ENCODE measurements at regions not wholly inside any gene's neighbourhood (a gene's known extent, or its start where the extent isn't known, plus 50 kb on each side); places are given as distances from the start of the nearest gene placed in this dataset.

- Histone ChIP-seq H3K27ac (ENCODE audit: poor library complexity, severe bottlenecking) (no peak overlapping the region), H3K9me3 (ENCODE audit: severe bottlenecking) (no peaks in the 10 kb centered on the region), H3K4me3 (ENCODE audit: severe bottlenecking) (no peak overlapping the region), H3K27me3 (ENCODE audit: insufficient read depth, poor library complexity, severe bottlenecking) (no peaks in the 10 kb centered on the region), H3K4me1 (ENCODE audit: insufficient read depth, poor library complexity, severe bottlenecking) (peaks cover 2% of the 10 kb centered on the region), H3K36me3 (ENCODE audit: low read depth) (no peaks in the 10 kb centered on the region)
- ATAC-seq (ENCODE audit: low read depth): peak; percentile 23; the same call in 1 of the 3 replicates
- no peak for DNase-seq (ENCODE audit: low spot score)
- no peak for TF ChIP-seq CTCF (IDR thresholded peaks at IDR 0.05; ENCODE audit: poor library complexity, severe bottlenecking)
Observed at GRCh38 chr7:96870934-96871333, 134.4 kb upstream of the DLX6 start.

- no peaks in the 10 kb centered on the region for H3K9me3 ChIP-seq (ENCODE audit: severe bottlenecking)
- H3K27me3 ChIP-seq (ENCODE audit: insufficient read depth, poor library complexity, severe bottlenecking): no peaks in the 10 kb centered on the region
- H3K27ac ChIP-seq (ENCODE audit: poor library complexity, severe bottlenecking): no peak overlapping the region
- H3K4me3 ChIP-seq (ENCODE audit: severe bottlenecking): no peak overlapping the region
- DNase-seq (ENCODE audit: low spot score) (no peak), ATAC-seq (ENCODE audit: low read depth) (peak; percentile 98)
- H3K4me1 ChIP-seq (ENCODE audit: insufficient read depth, poor library complexity, severe bottlenecking): peaks cover 9% of the 10 kb centered on the region
- no peak for TF ChIP-seq CTCF (IDR thresholded peaks at IDR 0.05; ENCODE audit: poor library complexity, severe bottlenecking)
- no peaks in the 10 kb centered on the region for H3K36me3 ChIP-seq (ENCODE audit: low read depth)
Observed at GRCh38 chr7:96887426-96887825, 117.9 kb upstream of the DLX6 start.

GRCh38 chr7:96899108-96899507 is 106.2 kb upstream of the DLX6 start:
- no peaks in the 10 kb centered on the region for H3K36me3 ChIP-seq (ENCODE audit: low read depth)
- DNase-seq (ENCODE audit: low spot score): no peak
- no peak overlapping the region for H3K27ac ChIP-seq (ENCODE audit: poor library complexity, severe bottlenecking)
- no peak for ATAC-seq (ENCODE audit: low read depth)
- H3K4me1 ChIP-seq (ENCODE audit: insufficient read depth, poor library complexity, severe bottlenecking): no peaks in the 10 kb centered on the region
- TF ChIP-seq CTCF (IDR thresholded peaks at IDR 0.05; ENCODE audit: poor library complexity, severe bottlenecking): no peak
- no peaks in the 10 kb centered on the region for H3K27me3 ChIP-seq (ENCODE audit: insufficient read depth, poor library complexity, severe bottlenecking)
- no peak overlapping the region for H3K4me3 ChIP-seq (ENCODE audit: severe bottlenecking)
- H3K9me3 ChIP-seq (ENCODE audit: severe bottlenecking): no peaks in the 10 kb centered on the region

- Histone ChIP-seq H3K9me3 (ENCODE audit: severe bottlenecking) (no peaks in the 10 kb centered on the region), H3K36me3 (ENCODE audit: low read depth) (no peaks in the 10 kb centered on the region), H3K4me3 (ENCODE audit: severe bottlenecking) (no peak overlapping the region), H3K27me3 (ENCODE audit: insufficient read depth, poor library complexity, severe bottlenecking) (no peaks in the 10 kb centered on the region), H3K27ac (ENCODE audit: poor library complexity, severe bottlenecking) (no peak overlapping the region), H3K4me1 (ENCODE audit: insufficient read depth, poor library complexity, severe bottlenecking) (no peaks in the 10 kb centered on the region)
- no peak for TF ChIP-seq CTCF (IDR thresholded peaks at IDR 0.05; ENCODE audit: poor library complexity, severe bottlenecking)
- DNase-seq (ENCODE audit: low spot score) (no peak), ATAC-seq (ENCODE audit: low read depth) (peak; percentile 90)
Observed at GRCh38 chr7:96901822-96902445, 103.4 kb upstream of the DLX6 start.

GRCh38 chr7:96903906-96904305 is 101.4 kb upstream of the DLX6 start:
- no peaks in the 10 kb centered on the region for H3K36me3 ChIP-seq (ENCODE audit: low read depth)
- H3K9me3 ChIP-seq (ENCODE audit: severe bottlenecking): no peaks in the 10 kb centered on the region
- ATAC-seq (ENCODE audit: low read depth): peak; percentile 32; the same call in 1 of the 3 replicates
- no peak overlapping the region for H3K4me3 ChIP-seq (ENCODE audit: severe bottlenecking)
- TF ChIP-seq CTCF (IDR thresholded peaks at IDR 0.05; ENCODE audit: poor library complexity, severe bottlenecking): no peak
- DNase-seq (ENCODE audit: low spot score): no peak
- no peak overlapping the region for H3K27ac ChIP-seq (ENCODE audit: poor library complexity, severe bottlenecking)
- H3K27me3 ChIP-seq (ENCODE audit: insufficient read depth, poor library complexity, severe bottlenecking): no peaks in the 10 kb centered on the region
- no peaks in the 10 kb centered on the region for H3K4me1 ChIP-seq (ENCODE audit: insufficient read depth, poor library complexity, severe bottlenecking)
